Activated B cell treated with CpG ODN at 0.5 μM for 24 hours (primary cell): ENCODE measurements at regions not wholly inside any gene's neighbourhood (a gene's known extent, or its start where the extent isn't known, plus 50 kb on each side); places are given as distances from the start of the nearest gene placed in this dataset.

Experiments used
- ATAC-seq: fragments of 200-7000 bp; cut with Tn5 transposase; one replicate; pipeline ENCODE4 v1.10.0; 2021; ENCODE audit warnings: low read depth, mild to moderate bottlenecking, moderate library complexity
- CTCF ChIA-PET: fragments of 350-600 bp; sonication (Branson Sonifier 250); formaldehyde crosslinking; loops from one replicate; lab custom pipeline; 2021; ENCODE audit warnings: antibody characterized with exemption; lab: Charles Lee
- POLR2A ChIA-PET: fragments of 350-600 bp; sonication (Branson Sonifier 250); formaldehyde crosslinking; loops from one replicate; lab custom pipeline; 2021; ENCODE audit warnings: antibody characterized with exemption; lab: Charles Lee
- DNase-seq: peaks from one replicate; pipeline ENCODE4 v3.0.0; 2022
- H3K27ac Mint-ChIP-seq: one replicate; pipeline ENCODE4 v1.8.0; 2020; ENCODE audit warnings: mixed read lengths
- H3K27me3 Mint-ChIP-seq: one replicate; pipeline ENCODE4 v1.8.0; 2021; ENCODE audit warnings: mixed read lengths
- H3K36me3 Mint-ChIP-seq: one replicate; pipeline ENCODE4 v1.8.0; 2021; ENCODE audit warnings: low read depth, mixed read lengths
- H3K4me1 Mint-ChIP-seq: one replicate; pipeline ENCODE4 v1.8.0; 2021; ENCODE audit warnings: mixed read lengths
- H3K4me3 Mint-ChIP-seq: one replicate; pipeline ENCODE4 v1.8.0; 2020; ENCODE audit warnings: mild to moderate bottlenecking, mixed read lengths
- H3K9me3 Mint-ChIP-seq: one replicate; pipeline ENCODE4 v1.8.0; 2020; ENCODE audit warnings: mixed read lengths
- CTCF ChIP-seq: fragments of 200-600 bp; IDR thresholded peaks from one replicate; pipeline ENCODE4 v1.8.0; 2022; ENCODE audit warnings: antibody characterized with exemption, mild to moderate bottlenecking
- intact Hi-C: fragments of 100-400 bp; cut with micrococcal nuclease; formaldehyde crosslinking; loops from one replicate; pipeline ENCODE4 v1.15.1; 2024

GRCh38 chr1:118243269-118243668, 58.2 kb upstream of the SPAG17 start:
- ATAC-seq (no peak), DNase-seq (no peak)
- TF ChIP-seq CTCF = no peak
- POLR2A ChIA-PET = no interaction called here
- peaks cover 11% of the 10 kb centered on the region for H3K9me3 Mint-ChIP-seq
- H3K27me3 Mint-ChIP-seq = no peaks in the 10 kb centered on the region
- no peak overlapping the region for H3K4me3 Mint-ChIP-seq
- intact Hi-C loops = no loop called here
- no peaks in the 10 kb centered on the region for H3K36me3 Mint-ChIP-seq
- H3K27ac Mint-ChIP-seq = no peak overlapping the region
- no peaks in the 10 kb centered on the region for H3K4me1 Mint-ChIP-seq
- CTCF ChIA-PET = no interaction called here
